ENCODE measurements at regions not wholly inside any gene's neighbourhood (a gene's known extent, or its start where the extent isn't known, plus 50 kb on each side); places are given as distances from the start of the nearest gene placed in this dataset.

- Mint-ChIP-seq H3K4me1 (peaks cover 12% of the 10 kb centered on the region), H3K9me3 (no peaks in the 10 kb centered on the region; the same call in 1 of the 2 replicates), H3K27me3 (ENCODE audit: low read depth) (no peaks in the 10 kb centered on the region), H3K36me3 (no peaks in the 10 kb centered on the region), H3K27ac (no peak overlapping the region), H3K4me3 (no peak overlapping the region)
- TF ChIP-seq ZNF396 (CRISPR knock-in tag; IDR thresholded peaks at IDR 0.05; ENCODE audit: borderline replicate concordance) (no peak), GABPB1 (CRISPR knock-in tag; IDR thresholded peaks at IDR 0.05) (peak; percentile 80)
- ChIA-PET POLR2A (interaction anchor here (0.5 kb wide), 1 partner anchor 1687 kb away, joined by 4 read pairs; no protein-coding TSS in a partner anchor), CTCF (interaction anchor here (1.0 kb wide), 1 partner anchor 167 kb away, joined by 3 read pairs; no protein-coding TSS in a partner anchor)
- ATAC-seq = no peak
- no peak for DNase-seq (ENCODE audit: low spot score)
Observed at GRCh38 chr2:203648273-203648672, 58.2 kb upstream of the CD28 start.

GRCh38 chr2:203649176-203649814, 57.1 kb upstream of the CD28 start:
- Mint-ChIP-seq H3K27me3 (ENCODE audit: low read depth) (no peaks in the 10 kb centered on the region), H3K36me3 (no peaks in the 10 kb centered on the region), H3K4me1 (peaks cover 12% of the 10 kb centered on the region), H3K4me3 (no peak overlapping the region), H3K27ac (no peak overlapping the region), H3K9me3 (no peaks in the 10 kb centered on the region; the same call in 1 of the 2 replicates)
- ATAC-seq = no peak
- no peak for DNase-seq (ENCODE audit: low spot score)
- POLR2A ChIA-PET = no interaction called here
- CTCF ChIA-PET = interaction anchor here (1.0 kb wide), 1 partner anchor 166 kb away, joined by 3 read pairs; no protein-coding TSS in a partner anchor
- TF ChIP-seq E2F4 (CRISPR knock-in tag; IDR thresholded peaks at IDR 0.05; ENCODE audit: borderline replicate concordance, low read depth) = no peak
- TF ChIP-seq CBFB (CRISPR knock-in tag; IDR thresholded peaks at IDR 0.05; ENCODE audit: low read depth) = no peak
- no peak for TF ChIP-seq ZBTB43 (CRISPR knock-in tag; IDR thresholded peaks at IDR 0.05)
- TF ChIP-seq ATF6 (CRISPR knock-in tag; IDR thresholded peaks at IDR 0.05) = no peak
- no peak for TF ChIP-seq ZNF281 (CRISPR knock-in tag; IDR thresholded peaks at IDR 0.05)
- no peak for TF ChIP-seq PRDM15 (CRISPR knock-in tag; IDR thresholded peaks at IDR 0.05)
- TF ChIP-seq NFE2L1 (CRISPR knock-in tag; IDR thresholded peaks at IDR 0.05) = no peak
- no peak for TF ChIP-seq ATF1 (CRISPR knock-in tag; IDR thresholded peaks at IDR 0.05)
- TF ChIP-seq CTCF (IDR thresholded peaks at IDR 0.05) = no peak
- no peak for TF ChIP-seq FOXJ3 (CRISPR knock-in tag; IDR thresholded peaks at IDR 0.05; ENCODE audit: borderline replicate concordance)
- TF ChIP-seq ZNF512 (CRISPR knock-in tag; IDR thresholded peaks at IDR 0.05; ENCODE audit: borderline replicate concordance) = no peak
- no peak for TF ChIP-seq STAT6 (CRISPR knock-in tag; conservative IDR thresholded peaks at IDR 0.05; ENCODE audit: low read depth)
- no peak for TF ChIP-seq SOX15 (CRISPR knock-in tag; IDR thresholded peaks at IDR 0.05)
